Gastrocnemius medialis (tissue), 4 donors: ENCODE measurements at regions not wholly inside any gene's neighbourhood (a gene's known extent, or its start where the extent isn't known, plus 50 kb on each side); places are given as distances from the start of the nearest gene placed in this dataset.

ENCODE experiments used
- ATAC-seq, 2 donors: fragments of 150-250 bp; one replicate each; pipeline ENCODE4 v1.9.1; 2016
- DNase-seq, 2 donors: peaks; one replicate each; pipeline ENCODE4 v3.0.0-alpha.2; 2019
- H3K27ac ChIP-seq, 4 donors: fragments of 200-600 bp; sonication (generic); 1 replicate in 1 of 4; 2 replicates in 3 of 4; pipeline ENCODE4 v1.5.1; 2016 to 2018; ENCODE audit warnings: mild to moderate bottlenecking in 2 of 4, moderate library complexity in 1 of 4
- H3K27me3 ChIP-seq, 3 donors: fragments of 200-600 bp; sonication (generic) in 2 of 3; 1 replicate in 1 of 3; 2 replicates in 2 of 3; pipeline versions ENCODE4 v1.5.1 to v1.6.0; 2016 to 2019; ENCODE audit warnings: mild to moderate bottlenecking in 1 of 3, moderate library complexity in 1 of 3
- H3K36me3 ChIP-seq, 2 donors: fragments of 200-600 bp; sonication (generic) in 1 of 2; one replicate each; pipeline ENCODE4 v1.5.1; 2017 to 2018
- H3K4me1 ChIP-seq, 2 donors: fragments of 200-600 bp; sonication (generic) in 1 of 2; one replicate each; pipeline ENCODE4 v1.5.1; 2016 to 2017; ENCODE audit warnings: mild to moderate bottlenecking in 2 of 2
- H3K4me3 ChIP-seq, 4 donors: fragments of 200-600 bp; sonication (generic) in 3 of 4; 1 replicate in 1 of 4; 2 replicates in 3 of 4; pipeline ENCODE4 v1.5.1; 2016 to 2019; ENCODE audit warnings: mild to moderate bottlenecking in 2 of 4
- H3K9me3 ChIP-seq, 3 donors: fragments of 200-600 bp; sonication (generic) in 2 of 3; 1 replicate in 1 of 3; 2 replicates in 2 of 3; pipeline ENCODE4 v1.5.1; 2016 to 2019
- POLR2A ChIP-seq, 2 donors: fragments of 450-650 bp; IDR thresholded peaks; one replicate each; pipeline ENCODE4 v1.6.1; 2017; ENCODE audit warnings: antibody characterized with exemption in 2 of 2, mild to moderate bottlenecking in 2 of 2, moderate library complexity in 2 of 2
- in situ Hi-C, 4 donors: fragments of 200-750 bp; cut with MboI; loops; one replicate each; pipeline versions ENCODE4 v1.15.0 to v1.8.0; 2017; ENCODE audit warnings: low sequenced_read_pairs in 4 of 4
- intact Hi-C: fragments of 100-400 bp; cut with DNase I; formaldehyde crosslinking; loops from one replicate; pipeline ENCODE4 v1.15.1; 2023; ENCODE audit warnings: low total_unique reads
- TF ChIP-seq, protein P1 (sequence below), 5 experiments: fragments of 450-650 bp in 3 of 5; fragments of 200-600 bp in 2 of 5; sonication (generic) in 2 of 5; IDR thresholded peaks in 4 of 5; conservative IDR thresholded peaks in 1 of 5; 1 replicate in 4 of 5; 2 replicates in 1 of 5; pipeline ENCODE4 v1.5.1; 2016 to 2019; ENCODE audit warnings: antibody characterized with exemption in 5 of 5, mild to moderate bottlenecking in 3 of 5, moderate library complexity in 3 of 5

GRCh38 chr2:134120406-134120732 is 133.5 kb upstream of the MGAT5 start:
- Histone ChIP-seq H3K4me3 (peak overlapping the region; percentile 68 to 86 (median 81)), H3K27ac (peak overlapping the region; percentile 61 to 77 (median 73)), H3K27me3 (no peaks in the 10 kb centered on the region), H3K9me3 (no peaks in the 10 kb centered on the region), H3K36me3 (no peaks in the 10 kb centered on the region), H3K4me1 (peaks cover 12 to 15% of the 10 kb centered on the region in 2 donors)
- ATAC-seq (no peak), DNase-seq (no peak)
- in situ Hi-C loops (loop anchor here in 2 of 4 donors (25.0 kb wide), 2 partner anchors 233 to 792 kb away; partner anchors contain the start of gene CCNT2 (in 1 of the 2)), intact Hi-C loops (no loop called here)
- TF ChIP-seq, protein P1, sequence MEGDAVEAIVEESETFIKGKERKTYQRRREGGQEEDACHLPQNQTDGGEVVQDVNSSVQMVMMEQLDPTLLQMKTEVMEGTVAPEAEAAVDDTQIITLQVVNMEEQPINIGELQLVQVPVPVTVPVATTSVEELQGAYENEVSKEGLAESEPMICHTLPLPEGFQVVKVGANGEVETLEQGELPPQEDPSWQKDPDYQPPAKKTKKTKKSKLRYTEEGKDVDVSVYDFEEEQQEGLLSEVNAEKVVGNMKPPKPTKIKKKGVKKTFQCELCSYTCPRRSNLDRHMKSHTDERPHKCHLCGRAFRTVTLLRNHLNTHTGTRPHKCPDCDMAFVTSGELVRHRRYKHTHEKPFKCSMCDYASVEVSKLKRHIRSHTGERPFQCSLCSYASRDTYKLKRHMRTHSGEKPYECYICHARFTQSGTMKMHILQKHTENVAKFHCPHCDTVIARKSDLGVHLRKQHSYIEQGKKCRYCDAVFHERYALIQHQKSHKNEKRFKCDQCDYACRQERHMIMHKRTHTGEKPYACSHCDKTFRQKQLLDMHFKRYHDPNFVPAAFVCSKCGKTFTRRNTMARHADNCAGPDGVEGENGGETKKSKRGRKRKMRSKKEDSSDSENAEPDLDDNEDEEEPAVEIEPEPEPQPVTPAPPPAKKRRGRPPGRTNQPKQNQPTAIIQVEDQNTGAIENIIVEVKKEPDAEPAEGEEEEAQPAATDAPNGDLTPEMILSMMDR (IDR thresholded peaks at IDR 0.05 in 4 of 5, conservative IDR thresholded peaks at IDR 0.05 in 1 of 5): no peak
- no peak for TF ChIP-seq POLR2A (IDR thresholded peaks at IDR 0.05)

DNA sequence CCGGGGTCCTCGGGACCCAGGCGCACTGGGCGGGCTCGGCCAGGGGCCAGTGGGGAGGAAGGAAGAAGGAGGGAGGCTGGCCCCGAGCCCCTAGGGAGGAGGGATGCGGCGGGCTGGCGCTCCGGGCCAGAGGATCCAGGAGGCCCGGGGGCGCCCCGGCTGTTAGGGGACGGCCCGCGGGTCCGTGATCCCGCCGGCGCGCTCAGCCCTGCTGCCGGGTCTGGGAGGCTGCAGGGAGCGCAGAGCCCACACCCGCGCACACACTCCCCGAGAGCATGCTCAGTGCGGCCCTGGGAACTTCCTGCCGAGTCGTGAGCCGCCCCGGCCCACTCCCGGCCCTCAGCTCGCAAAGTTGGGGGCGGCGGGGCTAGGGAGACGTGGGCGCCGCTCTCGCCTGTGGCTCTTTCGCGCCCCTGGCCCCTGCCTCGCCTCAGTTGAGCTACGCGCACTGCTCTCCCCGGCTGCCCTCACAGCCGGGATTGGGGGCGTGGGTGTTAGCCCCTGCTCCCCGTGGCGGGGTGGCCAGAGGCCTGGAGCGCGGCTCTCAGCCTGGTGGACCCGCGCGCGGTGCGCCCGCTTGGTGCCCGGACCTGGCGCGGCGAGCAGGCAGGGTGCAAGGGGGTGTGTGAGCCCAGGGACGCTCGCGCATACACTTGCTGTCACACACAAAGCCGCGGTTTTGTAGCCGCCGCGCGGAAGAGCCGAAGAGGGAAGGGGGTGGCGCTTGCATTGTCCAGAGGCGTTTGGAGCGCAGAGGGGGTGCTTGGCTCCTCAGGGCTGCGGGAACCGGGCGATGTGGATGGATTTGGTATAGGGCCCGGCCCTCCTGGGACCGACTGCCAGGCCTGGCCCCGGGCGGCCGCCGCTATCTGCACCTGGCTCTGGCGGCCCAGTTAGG is 132.9 kb upstream of the MGAT5 start:
- in situ Hi-C loops: loop anchor here in 2 of 4 donors (25.0 kb wide), 2 partner anchors 234 to 791 kb away; partner anchors contain the start of gene CCNT2 (in 1 of the 2)
- TF ChIP-seq, protein P1 (IDR thresholded peaks at IDR 0.05 in 4 of 5, conservative IDR thresholded peaks at IDR 0.05 in 1 of 5): no peak
- TF ChIP-seq POLR2A (IDR thresholded peaks at IDR 0.05): peak in 1 of 2 donors; percentile 5
- peaks cover 12 to 15% of the 10 kb centered on the region in 2 donors for H3K4me1 ChIP-seq

GRCh38 chr2:134122610-134123009 is 131.3 kb upstream of the MGAT5 start:
- no peaks in the 10 kb centered on the region for H3K36me3 ChIP-seq
- ATAC-seq: no peak
- peaks cover 12 to 15% of the 10 kb centered on the region in 2 donors for H3K4me1 ChIP-seq
- no peaks in the 10 kb centered on the region for H3K27me3 ChIP-seq
- intact Hi-C loops: no loop called here
- no peak for DNase-seq
- TF ChIP-seq, protein P1 (IDR thresholded peaks at IDR 0.05 in 4 of 5, conservative IDR thresholded peaks at IDR 0.05 in 1 of 5): no peak
- no peak for TF ChIP-seq POLR2A (IDR thresholded peaks at IDR 0.05)
- in situ Hi-C loops: loop anchor here in 2 of 4 donors (25.0 kb wide), 2 partner anchors 235 to 790 kb away; partner anchors contain the start of gene CCNT2 (in 1 of the 2)
- no peak overlapping the region for H3K4me3 ChIP-seq
- H3K27ac ChIP-seq: no peak overlapping the region
- H3K9me3 ChIP-seq: no peaks in the 10 kb centered on the region

More for the DNA sequence above, 132.9 kb upstream of the MGAT5 start:
- Histone ChIP-seq H3K4me3 (peak overlapping the region; percentile 68 to 86 (median 81)), H3K27me3 (no peaks in the 10 kb centered on the region), H3K36me3 (no peaks in the 10 kb centered on the region), H3K27ac (peak overlapping the region; percentile 61 to 77 (median 73)), H3K9me3 (no peaks in the 10 kb centered on the region)
- peak in 1 of 2 donors; percentile 19 for DNase-seq
- intact Hi-C loops: no loop called here
- ATAC-seq: peak; percentile 34 to 35

GRCh38 chr2:134123332-134123731 is 130.5 kb upstream of the MGAT5 start:
- in situ Hi-C loops (loop anchor here in 2 of 4 donors (25.0 kb wide), 2 partner anchors 236 to 789 kb away; partner anchors contain the start of gene CCNT2 (in 1 of the 2)), intact Hi-C loops (no loop called here)
- ATAC-seq (no peak), DNase-seq (no peak)
- no peaks in the 10 kb centered on the region for H3K36me3 ChIP-seq
- H3K27ac ChIP-seq: no peak overlapping the region
- H3K4me3 ChIP-seq: no peak overlapping the region
- TF ChIP-seq, protein P1 (IDR thresholded peaks at IDR 0.05 in 4 of 5, conservative IDR thresholded peaks at IDR 0.05 in 1 of 5): no peak
- no peak for TF ChIP-seq POLR2A (IDR thresholded peaks at IDR 0.05)
- H3K27me3 ChIP-seq: no peaks in the 10 kb centered on the region
- peaks cover 9 to 12% of the 10 kb centered on the region in 2 donors for H3K4me1 ChIP-seq
- no peaks in the 10 kb centered on the region for H3K9me3 ChIP-seq
